IPS-15b (cell line): ENCODE measurements at regions not wholly inside any gene's neighbourhood (a gene's known extent, or its start where the extent isn't known, plus 50 kb on each side); places are given as distances from the start of the nearest gene placed in this dataset.

ENCODE experiments used
- H3K27me3 ChIP-seq: one replicate; pipeline ENCODE4 v1.6.1; 2013; ENCODE audit warnings: low read length; ENCODE audit not compliant: control insufficient read depth, insufficient read depth
- H3K36me3 ChIP-seq: one replicate; pipeline ENCODE4 v1.6.1; 2013; ENCODE audit warnings: low read length; ENCODE audit not compliant: control insufficient read depth, insufficient read depth
- H3K4me1 ChIP-seq: one replicate; pipeline ENCODE4 v1.6.1; 2013; ENCODE audit warnings: mild to moderate bottlenecking, low read length; ENCODE audit not compliant: control insufficient read depth, insufficient read depth
- H3K4me3 ChIP-seq: one replicate; pipeline ENCODE4 v1.5.1; 2013; ENCODE audit warnings: low read depth, low read length
- H3K9ac ChIP-seq: one replicate; pipeline ENCODE4 v1.6.1; 2013; ENCODE audit warnings: low read depth, mild to moderate bottlenecking, low read length
- H3K9me3 ChIP-seq: one replicate; pipeline ENCODE4 v1.6.1; 2013; ENCODE audit warnings: mild to moderate bottlenecking, low read length; ENCODE audit not compliant: control insufficient read depth, insufficient read depth

- Histone ChIP-seq H3K9me3 (no peaks in the 10 kb centered on the region), H3K4me3 (no peak overlapping the region), H3K9ac (no peak overlapping the region), H3K36me3 (no peaks in the 10 kb centered on the region), H3K27me3 (no peaks in the 10 kb centered on the region), H3K4me1 (no peaks in the 10 kb centered on the region)
Measured at GRCh38 chr3:23086831-23087230, 116.3 kb upstream of the UBE2E2 start.

GRCh38 chr3:23094412-23094811 is 108.7 kb upstream of the UBE2E2 start:
- no peak overlapping the region for H3K4me3 ChIP-seq
- H3K36me3 ChIP-seq: no peaks in the 10 kb centered on the region
- H3K9me3 ChIP-seq: peaks cover 2% of the 10 kb centered on the region
- H3K9ac ChIP-seq: no peak overlapping the region
- peaks cover 8% of the 10 kb centered on the region for H3K4me1 ChIP-seq
- H3K27me3 ChIP-seq: no peaks in the 10 kb centered on the region

- H3K36me3 ChIP-seq: no peaks in the 10 kb centered on the region
- H3K9ac ChIP-seq: no peak overlapping the region
- H3K4me1 ChIP-seq: peaks cover 8% of the 10 kb centered on the region
- H3K27me3 ChIP-seq: no peaks in the 10 kb centered on the region
- H3K4me3 ChIP-seq: no peak overlapping the region
- peaks cover 2% of the 10 kb centered on the region for H3K9me3 ChIP-seq
Measured at GRCh38 chr3:23094890-23095462, 108.2 kb upstream of the UBE2E2 start.

- Histone ChIP-seq H3K36me3 (no peaks in the 10 kb centered on the region), H3K4me1 (peaks cover 8% of the 10 kb centered on the region), H3K27me3 (no peaks in the 10 kb centered on the region), H3K9ac (no peak overlapping the region), H3K9me3 (peaks cover 2% of the 10 kb centered on the region), H3K4me3 (no peak overlapping the region)
Measured at GRCh38 chr3:23096041-23096440, 107.1 kb upstream of the UBE2E2 start.

GRCh38 chr3:23099021-23099420 is 104.1 kb upstream of the UBE2E2 start:
- H3K36me3 ChIP-seq: no peaks in the 10 kb centered on the region
- H3K4me1 ChIP-seq: peaks cover 10% of the 10 kb centered on the region
- H3K9ac ChIP-seq: no peak overlapping the region
- no peaks in the 10 kb centered on the region for H3K9me3 ChIP-seq
- H3K4me3 ChIP-seq: no peak overlapping the region
- H3K27me3 ChIP-seq: no peaks in the 10 kb centered on the region

GRCh38 chr3:23099677-23100076 is 103.5 kb upstream of the UBE2E2 start:
- no peak overlapping the region for H3K4me3 ChIP-seq
- H3K36me3 ChIP-seq: no peaks in the 10 kb centered on the region
- no peak overlapping the region for H3K9ac ChIP-seq
- no peaks in the 10 kb centered on the region for H3K27me3 ChIP-seq
- no peaks in the 10 kb centered on the region for H3K9me3 ChIP-seq
- peaks cover 10% of the 10 kb centered on the region for H3K4me1 ChIP-seq

GRCh38 chr3:23100106-23100505 is 103.0 kb upstream of the UBE2E2 start:
- no peaks in the 10 kb centered on the region for H3K27me3 ChIP-seq
- no peaks in the 10 kb centered on the region for H3K36me3 ChIP-seq
- peaks cover 10% of the 10 kb centered on the region for H3K4me1 ChIP-seq
- no peak overlapping the region for H3K4me3 ChIP-seq
- H3K9ac ChIP-seq: no peak overlapping the region
- H3K9me3 ChIP-seq: no peaks in the 10 kb centered on the region

- H3K9me3 ChIP-seq: no peaks in the 10 kb centered on the region
Measured at GRCh38 chr3:23103764-23104163, 99.4 kb upstream of the UBE2E2 start.

GRCh38 chr3:23105048-23105447 is 98.1 kb upstream of the UBE2E2 start:
- no peaks in the 10 kb centered on the region for H3K36me3 ChIP-seq
- peaks cover 2% of the 10 kb centered on the region for H3K4me1 ChIP-seq
- no peak overlapping the region for H3K9ac ChIP-seq
- no peaks in the 10 kb centered on the region for H3K27me3 ChIP-seq
- no peak overlapping the region for H3K4me3 ChIP-seq
- H3K9me3 ChIP-seq: no peaks in the 10 kb centered on the region

More at GRCh38 chr3:23103764-23104163, 99.4 kb upstream of the UBE2E2 start:
- Histone ChIP-seq H3K4me3 (no peak overlapping the region), H3K4me1 (peaks cover 2% of the 10 kb centered on the region), H3K27me3 (no peaks in the 10 kb centered on the region), H3K9ac (no peak overlapping the region), H3K36me3 (no peaks in the 10 kb centered on the region)

GRCh38 chr3:23106666-23107065 is 96.5 kb upstream of the UBE2E2 start:
- H3K4me3 ChIP-seq: no peak overlapping the region
- H3K4me1 ChIP-seq: peaks cover 2% of the 10 kb centered on the region
- H3K9ac ChIP-seq: no peak overlapping the region
- no peaks in the 10 kb centered on the region for H3K9me3 ChIP-seq
- no peaks in the 10 kb centered on the region for H3K27me3 ChIP-seq
- H3K36me3 ChIP-seq: no peaks in the 10 kb centered on the region

GRCh38 chr3:23107221-23107620 is 95.9 kb upstream of the UBE2E2 start:
- no peaks in the 10 kb centered on the region for H3K9me3 ChIP-seq
- peaks cover 2% of the 10 kb centered on the region for H3K4me1 ChIP-seq
- no peaks in the 10 kb centered on the region for H3K36me3 ChIP-seq
- H3K4me3 ChIP-seq: no peak overlapping the region
- no peak overlapping the region for H3K9ac ChIP-seq
- no peaks in the 10 kb centered on the region for H3K27me3 ChIP-seq

- Histone ChIP-seq H3K4me1 (peaks cover 4% of the 10 kb centered on the region), H3K27me3 (no peaks in the 10 kb centered on the region), H3K4me3 (no peak overlapping the region), H3K9ac (no peak overlapping the region), H3K9me3 (no peaks in the 10 kb centered on the region), H3K36me3 (no peaks in the 10 kb centered on the region)
Measured at GRCh38 chr3:23108451-23109057, 94.6 kb upstream of the UBE2E2 start.
